ENCODE measurements at regions not wholly inside any gene's neighbourhood (a gene's known extent, or its start where the extent isn't known, plus 50 kb on each side); places are given as distances from the start of the nearest gene placed in this dataset.

DNA sequence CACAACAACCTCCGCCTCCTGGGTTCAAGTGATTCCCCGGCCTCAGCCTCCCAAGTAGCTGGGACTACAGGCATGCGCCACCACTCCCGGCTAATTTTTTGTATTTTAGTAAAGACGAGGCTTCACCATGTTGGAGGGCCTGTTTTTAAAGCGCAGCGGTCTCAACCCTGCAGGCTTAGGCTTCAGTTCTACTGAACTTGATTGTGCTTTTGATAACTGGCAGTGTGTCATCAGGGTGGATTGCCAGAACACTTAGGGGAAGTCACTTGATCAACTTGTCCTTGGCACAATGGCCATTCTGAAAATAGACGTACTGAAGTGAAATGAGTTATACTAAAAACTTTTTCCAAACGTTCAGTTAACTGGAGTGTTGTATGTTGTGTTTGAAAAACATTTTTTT is 472.2 kb downstream of the KLF5 start:
- Histone ChIP-seq H3K27me3 (no peaks in the 10 kb centered on the region), H3K4me1 (replicated peaks in 1 of 2) (no peaks in the 10 kb centered on the region), H3K36me3 (replicated peaks in 1 of 2) (no peaks in the 10 kb centered on the region), H3K4me3 (no peak overlapping the region), H3K9me3 (replicated peaks in 1 of 3) (no peaks in the 10 kb centered on the region), H3K27ac (peak overlapping the region in 3 of 5 donors; percentile 29 to 71 (median 46))
- intact Hi-C loops (cut with DNase I) = no loop called here
- TF ChIP-seq POLR2A (IDR thresholded peaks at IDR 0.05) (no peak), CTCF (IDR thresholded peaks at IDR 0.05) (no peak)
- peak; percentile 48 to 90 (median 78) for DNase-seq
- WGBS, 4 donors = 66 to 72% (median 69%) methylated on average over 9 of the region's 9 CpGs

GRCh38 chr13:73522937-73523336 is 464.1 kb downstream of the KLF5 start:
- no peaks in the 10 kb centered on the region for H3K36me3 ChIP-seq (replicated peaks in 1 of 2)
- 87 to 96% (median 90%) methylated on average over 10 of the region's 10 CpGs for WGBS, 4 donors
- H3K27ac ChIP-seq = no peak overlapping the region
- H3K9me3 ChIP-seq (replicated peaks in 1 of 3) = no peaks in the 10 kb centered on the region
- no peak overlapping the region for H3K4me3 ChIP-seq
- intact Hi-C loops (cut with DNase I) = no loop called here
- H3K27me3 ChIP-seq = no peaks in the 10 kb centered on the region
- TF ChIP-seq CTCF (IDR thresholded peaks at IDR 0.05) = no peak
- TF ChIP-seq POLR2A (IDR thresholded peaks at IDR 0.05) = no peak
- no peak for DNase-seq
- no peaks in the 10 kb centered on the region for H3K4me1 ChIP-seq (replicated peaks in 1 of 2)

GRCh38 chr13:73521985-73522524 is 463.2 kb downstream of the KLF5 start:
- Histone ChIP-seq H3K27ac (no peak overlapping the region), H3K9me3 (replicated peaks in 1 of 3) (no peaks in the 10 kb centered on the region), H3K4me3 (no peak overlapping the region), H3K4me1 (replicated peaks in 1 of 2) (no peaks in the 10 kb centered on the region), H3K27me3 (no peaks in the 10 kb centered on the region), H3K36me3 (replicated peaks in 1 of 2) (no peaks in the 10 kb centered on the region)
- no peak for DNase-seq
- intact Hi-C loops (cut with DNase I) = no loop called here
- WGBS, 4 donors = 55 to 66% (median 60%) methylated on average over 4 of the region's 4 CpGs
- TF ChIP-seq POLR2A (IDR thresholded peaks at IDR 0.05) (no peak), CTCF (IDR thresholded peaks at IDR 0.05) (no peak)

GRCh38 chr13:73521290-73521624 is 462.5 kb downstream of the KLF5 start:
- Histone ChIP-seq H3K4me3 (no peak overlapping the region), H3K4me1 (replicated peaks in 1 of 2) (no peaks in the 10 kb centered on the region), H3K36me3 (replicated peaks in 1 of 2) (no peaks in the 10 kb centered on the region), H3K27me3 (no peaks in the 10 kb centered on the region), H3K9me3 (replicated peaks in 1 of 3) (no peaks in the 10 kb centered on the region), H3K27ac (no peak overlapping the region)
- no peak for DNase-seq
- intact Hi-C loops (cut with DNase I) = no loop called here
- TF ChIP-seq POLR2A (IDR thresholded peaks at IDR 0.05) = no peak
- no peak for TF ChIP-seq CTCF (IDR thresholded peaks at IDR 0.05)
- 36 to 53% (median 49%) methylated on average over 2 of the region's 2 CpGs for WGBS, 4 donors
